Spleen (tissue), 3 donors: ENCODE measurements at regions not wholly inside any gene's neighbourhood (a gene's known extent, or its start where the extent isn't known, plus 50 kb on each side); places are given as distances from the start of the nearest gene placed in this dataset.

ENCODE experiments used
- POLR2A ChIP-seq, 3 donors: fragments of 450-650 bp; IDR thresholded peaks; one replicate each; pipeline ENCODE4 v1.5.1; 2017; ENCODE audit warnings: antibody characterized with exemption in 3 of 3, mild to moderate bottlenecking in 1 of 3
- POLR2AphosphoS5 ChIP-seq, 3 donors: sonication (generic); formaldehyde crosslinking; IDR thresholded peaks; one replicate each; pipeline ENCODE4 v1.5.1; 2017; ENCODE audit warnings: antibody characterized with exemption in 3 of 3

GRCh38 chr9:126058011-126058531, 268.6 kb upstream of the MVB12B start:
- no peak for TF ChIP-seq POLR2AphosphoS5 (IDR thresholded peaks at IDR 0.05)
- TF ChIP-seq POLR2A (IDR thresholded peaks at IDR 0.05) = no peak
